CD4-positive, CD25-positive, alpha-beta regulatory T cell (primary cell): ENCODE measurements at regions not wholly inside any gene's neighbourhood (a gene's known extent, or its start where the extent isn't known, plus 50 kb on each side); places are given as distances from the start of the nearest gene placed in this dataset.
A peak's percentile ranks its signal among the peaks of the same experiment; 100 is the strongest.

ENCODE experiments used
- ATAC-seq, 2 donors: fragments of 150-1000 bp; cut with Tn5 transposase; one replicate each; pipeline ENCODE4 v1.10.0; 2021; ENCODE audit warnings: low read depth in 2 of 2, moderate number of reproducible peaks in 2 of 2, moderate library complexity in 1 of 2
- DNase-seq, 3 donors: peaks; one replicate each; pipeline versions ENCODE4 v3.0.0 to v3.0.0-alpha.2; 2012 to 2022; ENCODE audit warnings: mixed read lengths in 1 of 3
- H3K27ac ChIP-seq: one replicate; pipeline ENCODE4 v1.7.0; 2013; ENCODE audit warnings: mild to moderate bottlenecking, low read length; ENCODE audit not compliant: insufficient read depth, poor library complexity, severe bottlenecking
- H3K27me3 ChIP-seq: one replicate; pipeline ENCODE4 v1.7.0; 2013; ENCODE audit warnings: low read length; ENCODE audit not compliant: control insufficient read depth, insufficient read depth
- H3K36me3 ChIP-seq: one replicate; pipeline ENCODE4 v1.7.0; 2013; ENCODE audit warnings: mild to moderate bottlenecking, low read length, moderate library complexity; ENCODE audit not compliant: control insufficient read depth, insufficient read depth
- H3K4me1 ChIP-seq: 2 replicates; pipeline ENCODE4 v1.7.0; 2013; ENCODE audit warnings: mild to moderate bottlenecking, low read length; ENCODE audit not compliant: insufficient read depth, control insufficient read depth, poor library complexity, severe bottlenecking
- H3K4me3 ChIP-seq: one replicate; pipeline ENCODE4 v1.7.0; 2013; ENCODE audit warnings: low read depth, mild to moderate bottlenecking, low read length, moderate library complexity
- H3K9me3 ChIP-seq, 2 experiments: 1 replicate in 1 of 2; 2 replicates in 1 of 2; pipeline ENCODE4 v1.7.0; 2013; ENCODE audit warnings: low read length in 2 of 2, mild to moderate bottlenecking in 1 of 2, moderate library complexity in 1 of 2; ENCODE audit not compliant: control insufficient read depth in 2 of 2
- H3K27ac Mint-ChIP-seq, 3 donors: one replicate each; pipeline ENCODE4 v1.8.0; 2020 to 2022; ENCODE audit warnings: mild to moderate bottlenecking in 3 of 3, mixed read lengths in 3 of 3, moderate library complexity in 2 of 3
- H3K27me3 Mint-ChIP-seq: one replicate; pipeline ENCODE4 v1.8.0; 2022; ENCODE audit warnings: mild to moderate bottlenecking, mixed read lengths
- H3K36me3 Mint-ChIP-seq: one replicate; pipeline ENCODE4 v1.8.0; 2020; ENCODE audit warnings: mixed read lengths
- H3K4me1 Mint-ChIP-seq, 4 donors: one replicate each; pipeline ENCODE4 v1.8.0; 2020 to 2022; ENCODE audit warnings: mixed read lengths in 4 of 4, mild to moderate bottlenecking in 1 of 4
- H3K4me3 Mint-ChIP-seq, 4 donors: one replicate each; pipeline ENCODE4 v1.8.0; 2020 to 2022; ENCODE audit warnings: mild to moderate bottlenecking in 4 of 4, mixed read lengths in 4 of 4, moderate library complexity in 3 of 4
- H3K9me3 Mint-ChIP-seq, 7 donors: one replicate each; pipeline ENCODE4 v1.8.0; 2020 to 2022; ENCODE audit warnings: mixed read lengths in 7 of 7, mild to moderate bottlenecking in 3 of 7, moderate library complexity in 2 of 7

DNA sequence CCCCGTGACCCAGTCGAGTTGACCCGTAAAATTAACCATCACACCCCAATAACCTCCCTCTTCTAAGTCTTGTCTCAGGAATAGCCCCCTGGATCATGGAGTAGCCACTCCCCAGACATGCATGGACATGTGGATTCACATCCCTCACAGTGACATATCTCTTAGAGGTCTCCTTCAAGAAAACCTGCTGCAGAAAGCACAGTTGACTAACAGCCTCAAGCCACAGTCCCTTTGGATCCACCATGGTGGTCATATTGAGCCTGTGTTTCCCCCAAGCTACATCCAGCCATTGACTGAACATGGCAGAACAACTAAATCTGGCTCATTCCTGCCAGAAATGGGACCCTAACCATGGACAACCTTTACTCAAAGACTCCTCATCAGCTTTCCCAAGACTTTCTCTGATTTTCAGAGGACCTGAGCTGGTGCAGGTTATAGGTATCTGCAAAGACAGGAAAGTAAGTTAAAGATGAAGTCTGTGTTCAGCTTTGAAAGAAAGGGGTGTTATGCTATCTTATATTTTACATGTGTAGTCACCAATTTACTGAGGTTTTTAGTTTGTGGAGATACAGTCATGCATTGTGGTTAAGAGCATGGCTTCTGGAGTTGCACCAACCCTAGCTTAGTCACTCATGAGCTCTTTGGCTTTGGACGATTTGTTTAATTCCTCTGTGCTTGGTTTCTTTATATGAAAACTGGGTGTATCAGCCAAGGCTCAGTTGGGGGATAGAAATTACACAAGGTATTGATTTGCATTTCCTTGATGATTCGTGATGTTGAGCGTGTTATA lies 219.1 kb downstream of the MYLK4 start:
- H3K4me3 ChIP-seq: no peak overlapping the region
- Mint-ChIP-seq H3K27me3 (peaks cover 20% of the 10 kb centered on the region), H3K36me3 (no peaks in the 10 kb centered on the region), H3K27ac (no peak overlapping the region), H3K4me3 (no peak overlapping the region), H3K9me3 (peaks cover 0 to 6% (median 2%) of the 10 kb centered on the region in 7 donors), H3K4me1 (no peaks in the 10 kb centered on the region)
- H3K36me3 ChIP-seq: no peaks in the 10 kb centered on the region
- H3K27ac ChIP-seq: no peak overlapping the region
- ATAC-seq (no peak), DNase-seq (no peak)
- no peaks in the 10 kb centered on the region for H3K9me3 ChIP-seq
- H3K27me3 ChIP-seq: peaks cover 9% of the 10 kb centered on the region
- no peaks in the 10 kb centered on the region for H3K4me1 ChIP-seq

DNA sequence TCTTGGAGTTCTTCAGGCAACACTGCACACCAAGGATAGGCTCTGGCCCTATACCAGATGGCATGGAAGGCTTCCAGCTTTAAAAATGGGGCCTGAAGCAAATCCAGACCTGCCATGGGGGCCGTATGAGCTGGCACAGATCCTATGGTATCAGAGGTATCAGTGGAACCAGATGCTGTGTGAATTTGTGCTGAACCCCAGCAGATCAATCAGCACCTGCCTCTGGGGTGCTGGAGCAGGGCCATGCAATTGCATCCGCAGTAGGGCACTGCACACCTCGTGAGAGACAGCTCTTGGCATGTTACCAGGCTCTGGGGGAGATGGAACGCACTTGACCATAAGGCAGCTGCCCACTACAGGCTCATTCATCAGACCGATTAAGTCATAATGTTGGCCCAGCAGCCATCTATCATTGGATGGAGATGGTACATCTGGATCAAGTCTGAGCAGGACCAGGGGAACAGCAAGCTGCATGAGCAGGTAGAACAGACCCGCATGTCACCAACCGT lies 221.5 kb downstream of the MYLK4 start:
- H3K27ac Mint-ChIP-seq: no peak overlapping the region
- H3K36me3 Mint-ChIP-seq: no peaks in the 10 kb centered on the region
- Histone ChIP-seq H3K4me1 (no peaks in the 10 kb centered on the region), H3K36me3 (no peaks in the 10 kb centered on the region), H3K9me3 (peaks cover 2% of the 10 kb centered on the region in 2 experiments), H3K4me3 (no peak overlapping the region), H3K27ac (no peak overlapping the region), H3K27me3 (peaks cover 12% of the 10 kb centered on the region)
- peaks cover 0 to 7% (median 3%) of the 10 kb centered on the region in 7 donors for H3K9me3 Mint-ChIP-seq
- peaks cover 14% of the 10 kb centered on the region for H3K27me3 Mint-ChIP-seq
- ATAC-seq (no peak), DNase-seq (no peak)
- H3K4me3 Mint-ChIP-seq: no peak overlapping the region
- H3K4me1 Mint-ChIP-seq: no peaks in the 10 kb centered on the region

- H3K4me1 Mint-ChIP-seq: no peaks in the 10 kb centered on the region
- H3K27me3 Mint-ChIP-seq: peaks cover 15% of the 10 kb centered on the region
- H3K27ac Mint-ChIP-seq: no peak overlapping the region
- ATAC-seq (no peak), DNase-seq (no peak)
- Histone ChIP-seq H3K27me3 (peaks cover 11% of the 10 kb centered on the region), H3K4me1 (no peaks in the 10 kb centered on the region), H3K36me3 (no peaks in the 10 kb centered on the region), H3K9me3 (peaks cover 4 to 9% of the 10 kb centered on the region in 2 experiments), H3K27ac (no peak overlapping the region), H3K4me3 (no peak overlapping the region)
- no peaks in the 10 kb centered on the region for H3K36me3 Mint-ChIP-seq
- no peak overlapping the region for H3K4me3 Mint-ChIP-seq
- peaks cover 2 to 12% (median 6%) of the 10 kb centered on the region in 7 donors for H3K9me3 Mint-ChIP-seq
These were observed 222.6 kb downstream of the MYLK4 start for GRCh38 chr6:2528156-2528555.

- Mint-ChIP-seq H3K9me3 (peaks cover 4 to 17% (median 6%) of the 10 kb centered on the region in 7 donors), H3K27ac (no peak overlapping the region), H3K36me3 (no peaks in the 10 kb centered on the region), H3K4me3 (no peak overlapping the region), H3K4me1 (peaks cover 0 to 4% (median 2%) of the 10 kb centered on the region in 4 donors), H3K27me3 (peaks cover 26% of the 10 kb centered on the region)
- no peak overlapping the region for H3K27ac ChIP-seq
- no peaks in the 10 kb centered on the region for H3K36me3 ChIP-seq
- DNase-seq (no peak), ATAC-seq (no peak)
- H3K4me1 ChIP-seq: no peaks in the 10 kb centered on the region
- peaks cover 9% of the 10 kb centered on the region for H3K27me3 ChIP-seq
- no peak overlapping the region for H3K4me3 ChIP-seq
- H3K9me3 ChIP-seq: peaks cover 4 to 9% of the 10 kb centered on the region in 2 experiments
These were observed 224.0 kb downstream of the MYLK4 start for GRCh38 chr6:2526766-2527165.

DNA sequence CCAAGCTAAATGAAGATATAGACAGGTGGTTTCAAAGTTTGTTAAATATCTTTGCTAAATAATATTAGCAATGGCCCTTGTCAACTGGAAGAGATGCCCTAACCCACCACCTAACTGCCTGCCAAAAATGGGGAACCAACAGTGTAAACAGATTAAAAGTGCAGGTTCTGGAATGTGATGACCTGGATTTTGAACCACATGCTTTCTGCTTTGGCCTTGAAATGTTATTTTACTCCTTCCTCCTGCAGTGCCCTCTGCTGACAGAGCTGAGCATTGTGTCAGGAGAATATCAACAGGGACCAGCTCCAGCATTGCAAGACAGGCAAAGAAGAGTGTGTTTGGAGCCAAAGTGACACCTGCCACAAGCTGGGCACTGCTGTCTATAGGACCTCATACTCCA lies 226.6 kb downstream of the MYLK4 start:
- H3K27me3 Mint-ChIP-seq: peaks cover 36% of the 10 kb centered on the region
- peaks cover 0 to 4% (median 2%) of the 10 kb centered on the region in 4 donors for H3K4me1 Mint-ChIP-seq
- H3K27ac ChIP-seq: no peak overlapping the region
- H3K27me3 ChIP-seq: peaks cover 12% of the 10 kb centered on the region
- H3K4me3 ChIP-seq: no peak overlapping the region
- no peaks in the 10 kb centered on the region for H3K4me1 ChIP-seq
- H3K9me3 Mint-ChIP-seq: peaks cover 4 to 24% (median 7%) of the 10 kb centered on the region in 7 donors
- no peaks in the 10 kb centered on the region for H3K36me3 ChIP-seq
- no peak overlapping the region for H3K4me3 Mint-ChIP-seq
- ATAC-seq (no peak), DNase-seq (peak in 1 of 3 donors; percentile 19)
- H3K36me3 Mint-ChIP-seq: no peaks in the 10 kb centered on the region
- H3K27ac Mint-ChIP-seq: no peak overlapping the region
- peaks cover 11 to 16% of the 10 kb centered on the region in 2 experiments for H3K9me3 ChIP-seq

DNA sequence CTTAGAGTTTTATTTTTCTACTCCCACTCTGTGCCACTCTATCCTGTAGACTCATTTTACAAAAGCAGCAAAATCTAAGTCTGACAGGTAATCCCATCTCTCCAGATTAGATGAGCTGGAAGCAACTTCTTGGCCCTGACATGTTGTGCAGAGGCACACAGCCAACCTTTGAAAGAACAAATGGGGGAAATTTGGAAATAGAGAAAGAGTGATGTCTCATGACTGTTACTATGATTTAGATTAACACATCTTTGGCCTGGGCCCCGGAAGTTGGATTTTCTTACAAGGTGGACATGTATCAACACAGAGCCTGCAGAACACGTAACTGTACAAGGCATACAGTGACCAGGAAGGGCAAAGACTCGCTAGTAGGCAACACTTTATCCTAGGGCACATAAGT lies 227.7 kb downstream of the MYLK4 start:
- no peak overlapping the region for H3K27ac Mint-ChIP-seq
- Histone ChIP-seq H3K4me1 (no peaks in the 10 kb centered on the region), H3K4me3 (no peak overlapping the region), H3K27me3 (peaks cover 10% of the 10 kb centered on the region), H3K27ac (no peak overlapping the region), H3K9me3 (peaks cover 11 to 16% of the 10 kb centered on the region in 2 experiments), H3K36me3 (no peaks in the 10 kb centered on the region)
- no peak overlapping the region for H3K4me3 Mint-ChIP-seq
- ATAC-seq: no peak
- DNase-seq: no peak
- H3K4me1 Mint-ChIP-seq: peaks cover 0 to 4% (median 2%) of the 10 kb centered on the region in 4 donors
- H3K36me3 Mint-ChIP-seq: no peaks in the 10 kb centered on the region
- peaks cover 36% of the 10 kb centered on the region for H3K27me3 Mint-ChIP-seq
- H3K9me3 Mint-ChIP-seq: peaks cover 4 to 24% (median 7%) of the 10 kb centered on the region in 7 donors

GRCh38 chr6:2522521-2522920 lies 228.2 kb downstream of the MYLK4 start:
- Histone ChIP-seq H3K27me3 (peaks cover 10% of the 10 kb centered on the region), H3K36me3 (no peaks in the 10 kb centered on the region), H3K4me1 (no peaks in the 10 kb centered on the region), H3K4me3 (no peak overlapping the region), H3K9me3 (peaks cover 11 to 16% of the 10 kb centered on the region in 2 experiments), H3K27ac (no peak overlapping the region)
- Mint-ChIP-seq H3K27me3 (peaks cover 33% of the 10 kb centered on the region), H3K9me3 (peaks cover 4 to 24% (median 7%) of the 10 kb centered on the region in 7 donors), H3K27ac (no peak overlapping the region), H3K36me3 (no peaks in the 10 kb centered on the region), H3K4me1 (peaks cover 0 to 4% (median 2%) of the 10 kb centered on the region in 4 donors), H3K4me3 (no peak overlapping the region)
- DNase-seq: no peak
- ATAC-seq: no peak
